HG03442 (cell line): ENCODE measurements at regions not wholly inside any gene's neighbourhood (a gene's known extent, or its start where the extent isn't known, plus 50 kb on each side); places are given as distances from the start of the nearest gene placed in this dataset.

Source experiments
- ATAC-seq: cut with Tn5 transposase; IDR thresholded peaks from one replicate; pipeline ENCODE4 v1.9.1; 2021; ENCODE audit warnings: mild to moderate bottlenecking, moderate library complexity; ENCODE audit not compliant: unreplicated experiment

DNA sequence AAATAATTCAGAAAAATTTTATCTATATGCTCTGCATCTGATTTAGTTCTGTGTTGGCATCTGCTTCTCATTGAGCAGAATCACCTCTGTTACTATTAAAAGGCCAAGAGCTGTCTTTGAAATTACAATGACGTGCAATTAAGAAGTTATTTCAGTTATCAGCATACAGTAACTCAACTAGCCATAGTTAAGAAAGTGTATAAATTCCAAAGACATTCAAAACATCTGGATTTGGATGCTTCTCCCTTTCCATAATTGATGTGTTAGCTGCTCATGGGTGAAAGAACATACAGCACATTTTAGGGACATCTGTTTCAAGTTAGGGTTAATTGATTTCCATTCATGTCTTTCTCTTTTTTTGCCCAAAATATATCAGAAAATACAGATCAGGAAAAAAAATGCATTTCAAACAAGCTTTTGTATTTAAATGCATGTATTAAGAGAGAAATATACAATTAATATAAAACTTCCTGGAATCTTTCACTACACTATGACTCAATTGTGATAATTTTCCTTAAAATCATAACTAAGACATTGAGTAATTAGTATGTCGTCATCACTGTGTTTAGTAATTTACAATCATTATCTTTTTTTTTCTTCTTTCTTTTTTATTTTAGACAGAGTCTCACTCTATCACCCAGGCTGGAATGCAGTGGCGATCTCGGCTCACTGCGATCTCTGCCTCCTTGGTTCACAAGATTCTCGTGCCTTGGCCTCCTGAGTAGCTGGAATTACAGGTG, 82.7 kb upstream of the MBNL1 start:
- no peak for ATAC-seq

DNA sequence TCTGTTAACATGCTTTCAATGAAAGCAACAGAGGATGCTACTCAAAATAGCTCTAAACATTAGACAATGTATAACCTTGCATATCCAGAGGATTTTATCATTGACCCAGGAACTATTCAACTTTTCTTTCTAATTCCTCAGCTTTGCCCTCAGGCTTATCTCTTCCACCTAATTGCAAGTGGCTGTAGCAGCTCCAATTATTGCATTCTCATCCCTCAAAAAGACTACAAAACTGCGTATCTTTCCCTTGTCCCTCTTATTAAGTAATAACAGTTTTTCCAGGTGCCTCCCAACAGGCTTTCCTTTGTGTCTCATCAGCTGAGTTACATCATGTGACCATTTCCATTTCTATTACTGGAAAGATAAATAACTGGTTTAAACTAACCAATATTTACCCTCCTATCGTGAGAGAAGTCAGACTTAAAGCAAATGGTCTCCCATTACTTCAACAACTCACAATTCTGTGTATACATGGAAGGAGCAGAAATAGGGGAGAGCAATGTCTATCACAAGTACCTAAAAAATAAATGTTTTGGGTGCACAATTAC, 78.0 kb upstream of the MBNL1 start:
- ATAC-seq = no peak

DNA sequence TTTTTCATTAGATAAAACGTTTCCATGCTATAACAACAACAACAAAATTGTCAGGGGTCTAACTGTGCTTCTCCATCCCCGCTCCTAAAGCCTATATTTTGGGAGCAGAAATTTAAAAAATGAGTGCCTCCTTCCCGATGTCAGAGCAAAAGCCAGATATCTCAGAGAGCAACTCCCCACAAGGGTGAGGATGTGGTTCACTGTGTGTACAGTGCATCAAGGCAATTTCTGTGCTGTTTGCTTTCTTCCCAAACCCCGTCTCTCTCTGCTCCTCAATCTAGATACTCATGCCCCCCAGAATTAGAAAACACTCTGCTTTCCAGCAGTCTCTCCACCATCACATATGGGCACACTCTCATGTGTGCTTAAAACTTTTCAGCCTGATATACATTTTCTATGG, 76.7 kb upstream of the MBNL1 start:
- ATAC-seq = no peak

DNA sequence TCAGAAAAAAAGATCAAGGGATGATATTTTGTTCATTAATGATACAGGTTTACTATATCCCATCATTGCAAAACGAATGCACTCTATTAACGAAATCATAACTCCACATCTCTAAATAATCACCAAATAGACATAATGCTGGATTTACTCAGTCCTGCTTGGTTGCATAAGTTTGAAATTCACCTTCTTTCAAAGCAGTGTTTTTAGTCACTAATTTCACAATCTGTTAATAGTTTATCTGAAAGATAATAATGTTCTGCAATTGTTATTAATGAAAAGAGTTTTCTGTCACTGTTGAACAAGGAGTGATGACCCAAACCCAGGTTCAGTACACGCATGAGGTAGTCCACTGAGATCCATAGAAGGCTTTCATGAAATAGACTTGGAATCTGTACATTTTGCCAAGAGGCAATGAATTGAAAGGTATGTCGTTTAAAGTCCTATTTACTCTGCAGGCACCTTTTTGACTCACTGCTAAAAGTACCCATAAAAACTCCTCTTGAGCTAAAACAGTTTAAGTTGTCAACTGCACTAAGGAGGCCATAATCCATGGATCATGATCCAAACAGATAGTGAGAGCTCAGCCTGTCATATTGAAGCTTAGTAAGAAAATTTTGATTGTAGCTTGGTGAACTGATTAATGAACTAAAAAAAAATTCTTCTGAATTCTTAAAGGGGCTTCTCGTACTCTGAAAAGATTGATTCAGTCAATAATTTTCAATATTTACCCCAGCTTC, 75.6 kb upstream of the MBNL1 start:
- no peak for ATAC-seq

DNA sequence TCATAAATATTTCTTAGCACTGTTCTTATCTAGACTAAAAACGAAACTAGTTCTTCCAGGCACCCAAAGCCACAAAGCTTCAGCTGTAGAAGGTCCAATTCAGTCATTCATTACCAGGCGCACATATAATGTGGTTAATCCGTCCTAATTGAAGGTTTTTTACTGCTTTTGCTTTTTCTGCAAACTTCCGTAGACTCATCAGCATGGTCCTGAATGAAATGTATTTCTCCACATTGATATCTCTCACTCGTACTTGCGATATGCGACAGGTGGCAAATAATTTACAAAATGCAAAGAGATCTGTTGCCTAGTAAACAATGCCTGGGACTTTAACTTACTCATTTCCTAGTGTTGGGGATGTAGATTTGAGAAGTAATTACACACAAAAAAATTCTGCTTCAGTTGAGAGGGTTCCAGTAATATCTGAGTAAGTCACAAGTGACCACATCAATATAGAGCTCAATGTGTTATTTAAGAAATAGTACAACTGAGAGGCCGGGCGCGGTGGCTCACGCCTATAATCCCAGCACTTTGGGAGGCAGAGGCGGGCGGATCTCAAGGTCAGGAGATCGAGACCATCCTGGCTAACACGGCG, 75.0 kb upstream of the MBNL1 start:
- ATAC-seq = peak; percentile 57

DNA sequence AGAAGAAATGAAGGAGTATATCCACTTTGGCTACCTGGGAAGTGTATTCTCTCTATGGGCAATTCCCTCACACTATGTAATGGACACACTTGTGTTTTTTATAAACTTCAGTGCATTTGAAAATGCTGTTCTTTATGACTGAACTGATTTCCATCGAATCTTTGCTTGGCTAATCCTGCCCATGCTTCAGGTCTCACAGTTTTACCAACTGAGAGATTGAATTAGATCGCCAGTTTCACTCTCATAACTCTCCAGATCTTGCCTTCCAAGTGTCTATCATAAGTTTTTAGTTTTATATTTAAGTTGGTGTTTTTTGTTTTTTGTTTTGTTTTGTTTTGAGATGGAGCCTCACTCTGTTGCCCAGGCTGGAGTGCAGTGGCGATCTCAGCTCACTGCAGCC, 73.5 kb upstream of the MBNL1 start:
- no peak for ATAC-seq

DNA sequence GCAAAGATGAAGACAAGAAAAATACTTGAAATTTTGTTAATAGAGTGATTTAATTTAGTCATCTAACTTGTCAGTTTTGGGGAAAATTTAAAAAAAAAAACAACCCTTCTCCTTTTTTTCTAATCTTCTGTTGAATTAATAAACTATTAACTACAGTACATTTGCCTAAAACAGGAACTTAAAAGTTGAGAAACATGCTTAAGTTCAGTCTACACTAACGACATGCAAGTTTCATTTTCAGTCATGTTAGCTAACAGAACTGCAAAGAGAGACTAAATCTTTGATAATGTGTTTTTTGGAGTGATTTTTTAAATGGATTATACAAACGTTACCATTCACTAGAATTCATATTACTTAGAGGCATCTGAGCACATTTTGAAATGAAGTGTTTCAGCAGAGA, 71.9 kb upstream of the MBNL1 start:
- ATAC-seq = peak; percentile 61

DNA sequence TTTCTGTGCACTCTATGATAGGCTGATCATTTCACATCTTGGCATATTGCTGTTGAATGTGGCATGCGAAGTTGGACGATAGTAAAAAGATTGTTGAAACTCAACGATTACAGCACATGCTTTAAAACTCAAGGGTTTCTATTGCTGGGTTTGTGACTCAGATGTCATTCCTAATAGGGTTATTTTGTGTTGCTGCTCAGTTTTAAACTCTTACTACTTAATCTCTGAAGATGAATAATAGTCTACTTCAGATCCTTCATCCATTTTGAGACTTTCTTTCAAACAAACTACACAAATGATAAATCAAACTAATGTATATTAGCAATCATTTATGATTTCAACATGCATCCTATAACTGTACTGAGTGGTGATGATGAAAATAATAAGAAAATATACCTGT, 71.3 kb upstream of the MBNL1 start:
- no peak for ATAC-seq

DNA sequence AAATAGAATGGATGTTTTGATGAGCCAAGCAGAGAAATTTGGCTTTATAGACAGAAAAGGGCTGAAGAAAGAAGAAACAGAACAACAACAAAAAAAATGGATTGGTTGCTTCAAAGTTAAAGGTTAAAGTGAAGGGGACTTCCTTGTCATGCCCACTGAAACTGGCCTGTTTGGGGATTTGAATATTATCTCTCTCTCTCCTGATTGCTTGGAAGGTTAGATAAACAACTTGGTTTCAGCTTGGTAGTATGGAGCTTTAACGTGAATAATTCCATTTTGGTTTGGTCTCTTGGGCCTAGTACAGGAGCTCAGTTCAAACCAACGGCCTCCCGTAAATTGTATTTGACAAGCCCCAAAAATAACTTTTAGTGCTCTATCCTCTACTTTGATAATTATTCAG, 70.8 kb upstream of the MBNL1 start:
- no peak for ATAC-seq

DNA sequence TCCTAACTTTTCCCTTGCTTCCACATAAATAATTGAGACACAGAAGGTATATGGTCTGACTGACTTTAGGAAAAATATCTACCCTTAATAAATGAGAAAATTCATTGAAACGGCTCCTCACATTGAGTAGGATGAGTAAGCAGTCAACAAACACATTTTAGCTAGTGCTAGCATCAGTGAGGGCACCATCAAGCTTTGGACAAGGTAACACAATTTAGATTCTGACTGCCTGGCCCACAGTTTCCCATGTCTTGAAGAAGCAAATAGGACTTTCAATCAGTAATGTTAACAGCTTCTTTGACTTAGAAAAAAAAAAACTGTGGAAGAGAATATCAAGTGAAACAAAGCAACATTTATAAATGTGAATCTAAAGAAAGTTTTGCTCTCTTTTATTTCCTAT, 70.1 kb upstream of the MBNL1 start:
- ATAC-seq = no peak

DNA sequence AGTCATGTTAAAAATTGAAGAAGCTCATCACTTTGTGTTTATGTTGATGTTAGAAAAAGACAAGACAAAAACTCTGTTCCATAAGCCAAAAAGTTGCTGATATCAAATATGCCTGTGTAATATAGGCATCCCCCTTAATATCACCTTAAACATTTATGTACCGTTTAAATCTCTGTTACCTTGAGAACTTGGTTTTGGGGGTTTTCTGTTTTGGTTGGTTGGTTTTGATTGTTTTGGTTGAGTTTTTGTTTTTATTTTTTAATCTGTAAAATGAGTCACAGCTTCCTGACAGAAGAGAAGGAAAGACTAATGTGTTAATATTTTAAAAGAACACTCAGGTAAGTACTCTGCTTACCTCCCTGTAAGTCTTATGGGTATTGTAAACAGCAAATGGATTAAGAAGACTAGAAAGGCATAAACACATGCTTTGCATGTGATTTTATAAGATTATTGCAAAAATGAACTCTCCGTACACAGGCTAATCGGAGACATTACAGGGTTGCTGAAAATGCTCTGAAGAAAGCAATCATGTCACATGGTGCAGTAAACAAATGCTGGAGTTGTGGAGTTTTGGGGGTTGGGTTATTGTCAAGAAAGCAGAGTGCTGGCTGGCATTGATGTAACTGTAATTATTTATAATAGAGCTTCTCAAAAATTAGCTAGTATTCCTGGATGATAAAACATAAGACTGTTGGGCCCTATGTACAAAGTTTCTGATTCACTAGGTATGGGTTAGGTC, 69.5 kb upstream of the MBNL1 start:
- ATAC-seq = no peak

DNA sequence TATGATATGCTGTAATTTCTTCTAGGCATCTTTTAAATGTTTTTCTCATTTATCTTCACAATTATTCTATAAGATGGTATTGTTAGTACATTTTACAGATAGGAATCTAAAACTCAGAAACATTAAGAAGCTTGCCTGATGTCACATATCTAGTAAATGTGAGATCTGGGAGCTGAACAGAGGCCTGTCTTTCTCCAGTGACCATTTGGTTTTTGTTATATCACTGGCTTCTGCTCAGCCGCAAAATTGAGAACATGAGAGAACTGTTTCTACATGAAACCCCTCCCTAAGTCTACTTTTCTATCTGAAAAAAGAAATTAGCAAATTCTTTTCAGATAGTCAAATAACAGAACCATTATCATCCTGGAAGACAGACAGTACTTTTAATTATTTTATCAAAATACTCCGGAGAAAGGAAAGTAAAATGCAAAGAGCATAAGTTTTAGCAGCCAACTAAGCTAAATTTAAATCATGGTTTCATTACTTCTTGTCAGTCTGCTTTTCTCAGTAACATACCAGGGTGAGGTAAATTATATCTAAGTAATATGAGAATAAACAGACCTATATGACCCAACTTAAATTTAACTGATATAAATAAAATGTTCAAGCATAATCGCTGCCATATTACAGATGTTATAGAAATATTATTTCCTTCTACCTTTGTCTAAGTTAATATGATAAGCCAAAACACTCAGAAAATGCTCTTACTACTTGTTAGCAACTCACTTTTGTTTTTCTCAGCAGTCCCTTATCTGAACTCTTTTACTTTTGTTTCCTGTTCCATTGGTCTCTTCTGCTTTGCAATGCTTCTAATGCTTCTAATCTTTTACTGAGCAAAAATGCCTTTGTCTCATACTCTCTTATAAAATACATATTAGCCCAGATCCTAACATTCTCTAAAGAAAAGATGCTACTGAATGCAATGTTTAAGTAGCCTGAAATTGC, 68.0 kb upstream of the MBNL1 start:
- ATAC-seq = no peak

DNA sequence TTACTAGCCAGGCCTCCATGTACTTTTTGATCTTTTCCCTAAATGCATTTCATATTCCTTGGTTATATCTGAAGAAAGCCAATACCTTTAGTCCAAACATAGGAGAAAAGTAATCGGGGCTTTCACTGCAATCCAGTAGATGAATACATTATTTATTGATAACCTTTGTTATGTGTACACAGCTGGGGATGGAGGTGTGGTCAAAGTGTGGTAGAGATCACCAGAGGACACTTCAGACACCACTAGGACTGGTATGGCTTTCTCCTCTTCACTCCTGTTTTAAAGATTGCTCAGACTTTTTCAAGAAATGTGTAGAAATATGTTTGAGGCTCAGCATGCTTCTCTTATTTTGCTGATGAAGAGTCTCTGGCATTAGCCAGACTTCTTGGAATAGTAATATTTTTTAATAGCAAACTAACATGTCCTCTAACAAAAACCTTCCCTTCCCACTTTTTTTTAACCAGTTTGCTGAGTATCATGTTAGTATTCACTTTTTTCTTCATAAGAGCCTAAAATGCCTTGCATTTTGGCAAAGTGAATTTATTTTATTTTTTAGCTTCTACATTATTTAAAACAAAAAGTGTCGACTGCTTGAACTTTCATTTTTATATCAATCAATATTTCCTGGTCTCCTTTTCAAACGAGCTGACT, 65.6 kb upstream of the MBNL1 start:
- no peak for ATAC-seq

DNA sequence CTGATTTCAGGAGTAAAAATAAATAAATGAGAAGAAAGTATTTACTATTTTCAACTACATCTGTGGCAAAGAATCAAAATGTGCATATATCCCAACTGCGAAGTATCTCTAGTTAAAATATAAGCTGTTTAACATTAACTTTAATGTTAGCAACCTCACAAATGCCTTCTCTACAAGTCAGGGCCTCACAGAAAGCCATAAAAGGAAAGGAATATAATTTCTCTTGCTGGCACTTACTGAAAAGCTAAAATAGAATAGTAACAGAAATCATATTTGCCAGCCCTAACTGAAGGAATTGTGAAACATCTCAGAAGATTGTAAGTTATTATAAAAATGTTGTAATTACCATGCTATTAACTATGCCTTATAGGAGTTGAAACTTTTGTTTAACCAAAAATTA, 65.1 kb upstream of the MBNL1 start:
- no peak for ATAC-seq

DNA sequence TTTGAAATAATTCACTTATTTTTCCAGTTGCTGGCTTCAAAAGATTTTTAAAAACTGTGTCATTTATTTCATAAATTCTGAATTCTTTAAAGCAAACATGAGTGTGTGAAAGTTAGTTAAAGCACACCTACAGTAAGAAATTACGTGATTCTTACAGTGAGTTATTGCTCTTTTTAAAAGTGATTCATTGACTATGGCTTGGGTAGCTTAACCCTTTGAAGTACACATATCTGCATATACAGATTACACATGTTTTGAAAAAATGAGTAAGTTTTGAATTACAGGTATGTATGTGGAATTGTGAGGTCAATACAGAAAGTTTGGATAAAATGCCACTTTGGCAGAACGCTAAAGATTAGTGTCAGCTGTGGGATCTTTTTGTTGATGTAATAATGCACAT, 64.5 kb upstream of the MBNL1 start:
- ATAC-seq = no peak

DNA sequence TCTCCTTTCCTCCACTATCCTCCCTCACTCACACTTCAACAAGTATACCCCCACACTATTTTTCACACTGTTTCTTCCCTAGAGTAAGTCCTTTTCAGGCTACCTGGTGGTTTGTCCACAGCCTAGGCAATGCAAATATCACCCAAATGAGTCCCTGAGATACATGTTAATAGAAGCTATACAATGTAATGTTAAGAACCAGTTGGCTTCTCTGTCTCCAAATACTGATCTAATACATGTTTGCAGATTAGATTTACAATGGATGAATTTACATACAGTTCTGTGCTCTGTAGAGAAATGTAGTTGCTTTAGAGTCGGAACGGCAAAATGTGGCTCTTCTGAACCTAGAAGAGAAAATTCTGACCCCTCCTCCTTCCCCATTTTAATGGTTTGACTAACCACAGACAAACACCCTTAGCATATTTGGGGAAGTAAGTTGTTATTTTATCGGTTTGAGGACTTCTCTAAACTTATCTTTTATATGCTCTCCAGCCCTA, 63.6 kb upstream of the MBNL1 start:
- ATAC-seq = no peak

DNA sequence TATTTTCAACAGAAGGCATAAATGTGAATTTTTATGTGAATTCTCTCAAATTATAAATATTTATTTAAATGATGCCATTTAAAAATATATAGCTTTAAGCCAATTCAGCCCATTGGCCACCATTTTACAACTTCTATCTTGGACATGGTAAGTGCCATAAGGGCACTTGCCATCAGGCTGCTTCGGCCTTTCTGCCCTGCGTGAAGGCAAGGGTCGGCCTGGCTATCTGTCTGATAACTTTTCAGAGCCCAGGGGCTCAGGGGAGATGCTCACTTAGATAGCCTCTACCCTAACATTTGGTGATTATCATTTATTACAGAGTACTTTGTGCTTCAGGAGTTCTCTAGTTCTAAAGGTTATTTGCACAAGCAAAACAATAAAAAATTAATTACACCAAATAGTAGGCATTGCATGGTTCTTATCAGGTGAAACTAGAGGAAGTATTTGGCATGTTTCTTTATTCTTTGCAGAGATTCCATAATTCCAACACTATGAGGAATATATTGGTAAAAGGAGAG, 62.4 kb upstream of the MBNL1 start:
- ATAC-seq = no peak

DNA sequence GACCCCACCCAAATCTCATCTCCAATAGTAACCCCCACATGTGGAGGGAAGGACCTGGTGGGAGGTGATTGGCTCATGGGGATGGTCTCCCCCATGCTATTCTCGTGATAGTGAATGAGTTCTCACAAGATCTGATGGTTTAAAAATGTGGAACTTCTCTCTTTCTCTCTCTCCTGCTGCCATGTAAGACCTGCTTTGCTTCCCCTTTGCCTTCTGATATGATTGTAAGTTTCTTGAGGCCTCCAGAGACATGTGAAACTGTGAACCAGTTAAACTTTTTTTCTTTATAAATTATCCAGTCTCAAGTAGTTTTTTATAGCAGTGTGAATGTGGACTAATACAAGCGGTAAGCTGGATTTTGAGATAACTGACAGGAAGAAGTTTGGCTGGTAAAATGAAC, 60.3 kb upstream of the MBNL1 start:
- no peak for ATAC-seq

DNA sequence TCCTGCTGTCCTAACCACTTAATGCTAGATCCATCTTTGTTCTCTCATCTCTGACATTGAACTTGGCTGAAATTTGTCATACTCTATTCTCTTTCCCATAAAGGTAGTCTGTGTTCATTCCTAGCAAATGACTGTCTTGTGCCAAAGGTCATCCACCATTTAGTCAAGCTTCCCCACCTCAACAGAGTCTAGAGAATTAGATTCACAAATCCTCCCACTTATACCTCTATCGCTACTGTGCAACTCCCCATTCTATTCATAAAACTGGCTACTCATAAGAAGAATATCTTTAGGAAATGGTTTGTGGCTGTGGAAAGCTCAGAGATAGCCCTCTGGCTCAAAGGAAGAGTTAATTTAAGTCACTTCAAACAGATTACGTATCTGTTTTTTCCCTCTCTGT, 59.7 kb upstream of the MBNL1 start:
- no peak for ATAC-seq
